RCC 7860 (cell line): ENCODE measurements at regions not wholly inside any gene's neighbourhood (a gene's known extent, or its start where the extent isn't known, plus 50 kb on each side); places are given as distances from the start of the nearest gene placed in this dataset.
"Not testable (repeated sequence)": the region's sequence is repeated elsewhere in the genome, so short reads cannot be mapped to it uniquely, and the experiment has no call there.

ENCODE experiments used
- DNase-seq: peaks from one replicate; pipeline ENCODE4 v3.0.0-alpha.2; 2015; ENCODE audit warnings: low spot score
- FAIRE-seq: peaks from 2 replicates; lab custom pipeline; 2012; peaks lifted over from hg19 to GRCh38; lab: Jason Lieb, UNC

DNA sequence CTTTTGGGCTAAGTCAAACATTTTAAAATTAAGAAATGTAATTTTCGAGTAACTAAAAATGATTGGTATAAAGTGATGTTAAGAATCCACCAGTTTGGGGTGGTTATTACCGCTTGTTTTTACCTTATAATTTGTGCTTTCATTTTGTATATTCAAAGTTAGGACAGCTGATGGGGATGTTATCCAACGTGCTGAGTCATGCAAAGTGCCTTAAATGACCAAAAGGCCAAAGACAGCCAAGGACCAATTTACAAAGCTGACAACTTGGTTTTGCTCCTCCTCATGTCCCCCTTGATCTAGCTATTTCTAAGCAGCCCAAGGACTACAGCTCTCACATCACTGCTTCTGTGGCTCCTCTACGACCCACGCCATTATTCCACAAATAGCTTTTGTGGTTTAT, 181.4 kb upstream of the PCDH7 start:
- FAIRE-seq = no peak
- no peak for DNase-seq

DNA sequence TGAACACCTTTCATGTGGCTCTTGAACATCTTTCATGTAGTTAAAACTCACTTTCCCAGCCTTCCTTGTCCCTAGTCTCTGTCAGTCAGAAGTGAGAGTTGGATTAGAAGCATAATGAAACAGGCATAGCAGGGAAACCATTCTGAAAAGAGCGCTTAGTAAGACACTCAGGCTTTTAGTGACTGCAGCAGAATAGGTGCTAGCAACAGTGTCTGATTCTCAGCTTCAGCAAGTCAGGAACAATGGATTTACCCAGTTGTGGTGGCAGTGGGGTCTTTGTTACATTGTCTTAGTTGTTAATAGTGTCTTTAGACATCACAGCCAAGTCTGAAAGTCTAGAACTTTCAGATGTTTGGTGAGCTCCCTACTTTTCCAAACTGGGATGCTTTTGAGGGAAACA, 177.1 kb upstream of the PCDH7 start:
- DNase-seq (no peak), FAIRE-seq (no peak)

DNA sequence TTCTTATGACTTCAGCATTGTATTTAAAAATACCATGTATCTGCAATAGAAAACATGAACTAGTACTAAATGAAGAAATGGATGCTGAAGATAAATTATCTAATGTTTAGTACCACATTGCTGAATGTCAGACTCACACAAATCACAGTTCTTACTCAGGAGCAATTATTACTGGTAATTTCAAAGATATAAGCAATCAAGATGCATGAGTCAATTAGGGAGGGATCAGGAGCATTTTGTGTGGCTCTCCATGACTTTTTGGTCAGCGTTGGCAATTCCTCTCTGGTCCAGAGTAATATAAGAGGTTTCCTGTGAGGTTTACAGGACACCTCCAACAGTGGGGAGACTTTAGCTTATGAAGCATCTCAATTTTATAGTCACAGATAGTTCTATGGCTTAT, 167.0 kb upstream of the PCDH7 start:
- FAIRE-seq = no peak
- DNase-seq = no peak

DNA sequence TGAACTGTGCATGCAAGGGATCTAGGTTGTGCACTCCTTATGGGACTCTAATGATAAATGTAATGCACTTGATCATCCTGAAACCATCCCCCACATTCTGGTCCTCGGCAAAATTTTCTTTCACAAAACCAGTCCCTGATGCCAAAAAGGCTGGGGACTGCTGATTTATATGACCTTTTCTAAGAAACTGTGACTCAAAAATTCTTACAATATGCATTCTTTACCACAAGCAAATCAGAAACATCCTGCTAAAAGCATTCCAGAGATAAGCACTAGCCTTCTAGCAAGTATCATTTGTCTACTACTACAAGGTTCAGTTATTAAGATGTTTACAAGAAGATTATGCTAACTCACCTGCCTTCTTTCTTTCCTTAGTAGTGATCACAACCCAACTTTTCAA, 166.5 kb upstream of the PCDH7 start:
- no peak for DNase-seq
- FAIRE-seq = no peak

DNA sequence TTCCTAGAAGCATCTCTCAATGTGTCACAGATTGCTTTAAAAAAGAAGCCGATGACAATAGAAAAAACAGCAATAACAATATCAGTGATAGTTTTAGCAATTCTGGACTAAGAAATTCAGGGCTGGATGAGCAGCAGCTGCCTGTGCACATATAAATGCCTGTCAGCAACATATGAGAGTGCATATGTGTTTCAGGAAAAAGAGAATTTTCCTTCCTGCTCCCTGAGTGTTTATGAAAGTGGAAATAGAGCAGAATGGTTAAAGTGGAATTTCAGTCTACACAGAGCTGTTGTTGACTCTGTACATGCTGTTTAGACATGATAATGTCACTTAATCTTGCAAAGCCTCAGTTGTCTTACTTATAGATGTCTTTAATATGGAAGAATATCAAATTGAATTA, 164.4 kb upstream of the PCDH7 start:
- FAIRE-seq (no peak), DNase-seq (no peak)

DNA sequence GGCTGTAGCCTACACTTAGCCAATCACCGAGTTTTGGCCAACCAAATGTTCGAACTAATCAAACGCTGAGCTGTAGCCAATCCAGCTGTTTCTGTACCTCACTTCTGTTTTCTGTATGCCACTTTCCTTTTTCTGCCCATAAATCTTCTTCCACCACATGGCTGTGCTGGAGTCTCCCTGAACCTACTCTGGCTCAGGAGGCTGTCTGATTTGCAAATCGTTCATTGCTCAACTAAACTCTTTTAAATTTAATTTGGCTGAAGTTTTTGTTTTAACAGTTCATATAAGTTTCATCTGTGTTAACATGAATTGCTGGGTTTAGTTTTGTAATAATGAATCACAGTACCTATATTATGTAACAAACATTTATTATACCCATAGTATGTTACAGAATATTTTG, 160.7 kb upstream of the PCDH7 start:
- no peak for DNase-seq
- FAIRE-seq = no peak

DNA sequence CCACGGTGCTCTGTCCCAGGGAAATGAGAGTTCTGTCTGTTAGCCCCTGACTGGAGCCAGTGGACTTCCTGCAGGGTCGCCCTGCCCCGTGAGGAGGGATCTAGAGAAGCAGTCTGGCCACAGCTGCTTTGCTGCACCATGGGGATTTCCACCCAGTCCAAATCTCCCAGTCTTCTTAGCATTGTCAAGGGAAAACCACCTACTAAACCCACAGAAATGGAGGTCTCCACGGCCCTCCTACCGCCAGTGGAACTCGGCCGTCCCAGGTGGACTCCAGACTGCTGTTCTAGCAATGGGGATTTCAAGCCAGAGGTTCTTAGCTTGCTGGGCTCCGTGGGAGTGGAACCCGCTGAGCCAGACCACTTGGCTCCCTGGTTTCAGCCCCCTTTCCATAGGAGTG, 133.3 kb upstream of the PCDH7 start:
- DNase-seq = no peak
- FAIRE-seq = no peak

DNA sequence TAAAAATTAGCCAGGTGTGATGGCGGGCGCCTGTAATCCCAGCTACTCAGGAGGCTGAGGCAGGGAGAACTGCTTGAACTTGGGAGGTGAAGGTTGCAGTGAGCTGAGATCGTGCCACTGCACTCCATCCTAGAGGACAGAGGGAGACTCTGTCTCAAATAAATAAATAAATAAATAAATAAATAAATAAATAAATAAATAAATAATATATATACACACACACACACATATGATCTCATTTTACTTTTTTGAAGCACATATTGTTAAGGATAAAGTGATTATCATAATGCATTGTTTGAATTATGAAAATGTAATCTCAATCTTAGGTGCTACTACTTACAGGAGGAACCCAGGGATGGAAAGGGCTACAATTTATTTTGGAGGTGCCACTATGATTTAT, 130.5 kb upstream of the PCDH7 start:
- not testable (repeated sequence) for DNase-seq, FAIRE-seq

DNA sequence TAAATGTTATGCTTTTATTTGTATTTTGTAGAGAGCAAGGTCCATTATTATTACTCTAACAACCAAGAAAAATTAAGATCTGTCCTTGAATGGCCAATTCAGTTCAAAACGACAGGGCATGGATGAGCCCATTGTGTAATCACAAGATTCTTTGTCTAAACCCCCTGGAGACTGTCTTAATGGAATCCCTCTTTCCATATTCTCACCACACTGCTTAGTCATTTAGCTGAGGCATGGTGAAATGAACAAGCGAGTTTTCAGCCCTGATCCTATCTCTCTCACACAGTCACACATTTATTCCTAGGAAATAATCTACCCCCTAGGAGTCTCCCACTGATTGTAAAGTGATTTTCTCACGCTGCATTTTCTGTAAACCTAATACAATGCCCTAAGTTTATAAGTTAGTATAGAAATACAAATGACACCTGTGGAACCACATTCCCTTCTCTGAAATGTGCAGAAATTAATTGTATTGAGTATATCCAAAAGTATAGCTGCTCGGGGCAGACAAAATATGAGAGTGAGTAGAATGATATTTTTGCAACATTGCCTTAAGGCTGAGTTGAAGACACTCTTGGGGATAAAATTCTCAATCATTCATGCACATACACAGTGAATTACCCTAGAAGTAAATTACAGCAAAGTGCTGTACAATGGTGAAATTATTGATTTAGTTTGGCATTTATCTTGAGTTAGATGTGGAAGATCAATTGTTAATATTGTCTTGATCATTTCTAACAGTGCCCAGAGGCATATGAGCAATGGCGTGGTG, 119.7 kb upstream of the PCDH7 start:
- FAIRE-seq = no peak
- peak; percentile 34 for DNase-seq

DNA sequence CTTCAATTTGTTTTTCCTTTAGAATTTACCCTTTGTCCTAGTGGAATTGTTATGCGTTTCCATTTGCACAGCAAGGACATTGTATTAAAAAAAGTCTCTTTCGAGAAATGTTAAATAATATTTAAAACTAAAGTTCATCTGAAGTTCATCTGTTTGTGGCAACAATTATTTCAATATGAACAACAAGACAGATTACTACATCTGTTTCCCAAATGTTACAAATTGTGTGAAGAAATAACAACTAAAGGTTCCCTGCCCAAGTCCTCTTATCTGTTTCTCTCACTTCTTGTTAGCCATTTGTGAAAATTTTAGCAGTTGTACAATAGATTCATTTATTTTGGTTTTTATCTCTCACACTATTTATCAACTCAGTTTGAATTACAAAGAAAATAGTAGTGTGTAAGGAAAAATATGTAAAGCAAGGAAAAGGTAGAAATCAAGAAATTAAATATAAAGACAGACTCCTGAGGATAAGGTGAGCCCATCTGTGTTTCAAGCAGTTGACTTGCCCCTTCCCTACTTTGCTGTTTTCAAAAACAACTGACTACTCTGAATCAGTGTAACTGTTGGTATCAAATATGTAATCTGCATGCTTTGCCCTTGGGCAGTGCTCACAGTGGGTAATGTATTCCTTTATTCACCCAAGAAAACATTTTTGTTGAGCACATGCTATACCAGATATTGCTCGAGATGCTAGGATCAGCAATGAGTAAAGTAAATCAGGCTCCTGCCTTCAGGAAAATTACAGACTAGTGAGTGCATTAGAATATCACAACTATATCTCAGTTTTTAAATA, 118.9 kb upstream of the PCDH7 start:
- DNase-seq (no peak), FAIRE-seq (no peak)

DNA sequence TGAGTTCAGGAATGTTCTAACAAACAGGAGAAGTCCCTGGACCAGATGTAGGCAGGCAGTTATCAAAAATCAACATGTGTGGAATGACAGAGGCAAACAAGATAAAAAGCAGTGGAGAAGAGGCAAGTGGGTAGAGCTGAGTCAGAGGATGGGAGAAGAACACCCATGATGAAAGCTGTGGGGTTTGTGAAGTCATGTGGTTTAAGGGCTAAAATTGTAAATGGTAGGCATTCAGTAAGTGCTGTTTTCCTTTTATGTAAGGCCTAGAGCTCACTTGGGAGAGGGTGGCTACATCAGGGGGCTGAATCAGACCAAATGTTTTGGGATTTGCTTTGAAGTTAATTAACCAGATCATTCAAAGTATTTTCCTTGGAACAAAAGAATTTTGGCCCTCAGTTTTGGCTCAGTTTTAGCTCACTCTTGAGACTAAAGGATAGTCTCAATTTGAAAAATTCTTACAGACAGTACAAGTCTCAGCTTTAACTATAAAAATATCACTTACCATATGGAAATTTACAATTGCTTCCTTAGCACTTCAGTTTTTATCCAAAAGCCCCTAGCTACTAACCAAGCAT, 114.5 kb upstream of the PCDH7 start:
- FAIRE-seq (no peak), DNase-seq (no peak)

DNA sequence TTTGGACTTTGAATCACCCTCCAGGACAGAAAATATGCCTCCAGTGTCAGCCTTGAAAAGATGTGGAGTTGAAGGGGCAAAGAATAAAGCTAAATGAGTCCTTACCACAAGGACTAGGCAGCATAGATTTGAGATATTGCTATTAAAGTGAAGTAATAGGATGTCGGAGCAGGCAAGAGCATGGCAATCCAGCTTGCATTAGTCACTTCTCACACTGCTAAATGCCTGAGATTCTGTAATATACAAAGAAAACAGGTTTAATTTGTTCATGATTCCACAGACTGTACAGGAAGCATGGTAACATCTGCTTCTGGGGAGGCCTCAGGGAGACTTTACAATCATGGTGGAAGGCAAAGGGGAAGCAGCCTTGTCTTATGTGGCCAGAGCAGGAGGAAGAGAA, 109.8 kb upstream of the PCDH7 start:
- FAIRE-seq (no peak), DNase-seq (no peak)

DNA sequence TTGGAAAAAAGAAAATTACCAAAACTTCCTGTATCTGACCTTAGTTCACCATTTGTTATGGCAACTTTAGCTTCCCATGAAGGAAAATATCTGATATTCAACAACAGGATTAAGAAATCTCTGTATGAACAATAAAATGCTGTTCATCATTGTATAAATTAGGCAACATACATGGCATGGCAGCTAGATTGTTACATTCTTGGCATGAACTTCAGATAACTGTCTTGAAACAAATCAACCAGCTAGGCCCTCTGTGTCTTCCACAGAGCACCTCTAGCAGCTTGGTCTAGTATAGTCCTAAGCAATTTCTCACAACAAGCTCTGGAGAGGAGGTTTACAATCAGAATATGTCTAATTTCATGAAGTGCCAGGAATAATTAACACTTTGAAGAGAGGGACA, 105.4 kb upstream of the PCDH7 start:
- FAIRE-seq = no peak
- DNase-seq = no peak

DNA sequence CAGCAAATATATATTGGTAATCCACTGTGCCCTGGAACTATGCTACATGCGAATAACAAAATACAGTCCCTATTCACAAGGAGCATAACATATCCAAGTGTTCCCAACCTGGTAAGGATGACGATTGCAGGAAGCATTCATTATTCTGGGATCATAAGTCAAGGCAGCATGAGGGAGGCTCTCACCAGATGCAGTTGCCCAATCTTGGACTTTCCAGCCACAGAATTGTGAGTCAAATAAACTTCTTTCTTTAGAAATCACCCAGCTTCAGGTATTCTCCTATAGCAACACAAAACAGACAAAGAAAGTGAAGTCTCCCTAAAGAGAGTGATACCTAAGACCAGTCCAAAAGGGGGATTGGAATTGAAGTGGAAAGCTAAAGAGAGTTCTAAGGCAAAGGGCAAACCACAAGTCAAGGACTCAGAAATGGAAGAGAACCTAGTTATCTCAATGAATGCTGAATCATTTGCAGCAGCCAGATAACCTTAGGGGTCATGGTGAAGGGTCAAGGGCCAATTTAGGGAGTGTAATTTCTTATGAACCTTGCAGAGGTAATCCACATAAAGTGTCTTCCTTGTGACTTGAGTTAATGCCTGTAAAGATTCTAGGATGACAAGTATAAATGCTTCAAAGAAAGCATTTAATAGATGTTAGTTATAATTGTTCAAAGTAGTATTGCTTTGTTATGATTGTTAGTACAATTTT, 103.1 kb upstream of the PCDH7 start:
- DNase-seq (no peak), FAIRE-seq (no peak)

DNA sequence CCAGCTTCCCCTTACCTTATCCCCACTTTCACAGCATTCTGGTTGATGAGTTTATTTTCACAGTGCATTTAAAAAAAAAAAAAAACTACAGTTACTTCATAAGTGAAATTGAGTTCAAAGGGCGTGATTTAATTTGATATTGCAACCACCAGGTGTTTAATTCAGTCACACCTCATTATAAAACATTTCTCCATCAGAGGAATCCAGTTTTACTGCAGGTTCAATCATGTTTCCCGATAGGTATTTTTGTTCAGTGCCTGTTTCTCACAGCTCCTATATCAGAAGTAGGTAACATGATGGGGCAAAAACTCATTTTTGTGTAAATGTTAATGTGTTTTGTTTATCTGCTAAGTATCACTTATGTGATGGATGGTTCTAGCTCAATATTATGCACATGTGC, 102.3 kb upstream of the PCDH7 start:
- FAIRE-seq = no peak
- DNase-seq = no peak

DNA sequence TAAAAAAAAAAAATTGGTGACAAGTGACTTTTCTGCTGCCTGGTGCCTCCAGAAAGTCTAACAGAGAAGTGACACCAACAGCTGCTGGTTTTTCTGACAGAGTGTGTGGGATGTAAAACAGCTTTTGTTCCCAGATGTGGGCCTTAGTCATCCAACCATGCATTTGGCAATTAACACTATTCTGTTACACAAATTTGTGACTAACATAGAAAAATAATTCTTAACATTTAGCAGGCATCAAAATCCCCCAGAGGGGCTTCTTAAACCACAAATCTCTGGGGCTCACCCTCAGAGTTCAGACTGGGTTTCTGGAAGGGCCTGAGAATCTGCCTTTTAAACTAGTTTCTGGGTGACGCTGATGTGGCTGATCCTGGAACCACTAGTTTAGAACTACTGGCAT, 100.5 kb upstream of the PCDH7 start:
- no peak for FAIRE-seq

DNA sequence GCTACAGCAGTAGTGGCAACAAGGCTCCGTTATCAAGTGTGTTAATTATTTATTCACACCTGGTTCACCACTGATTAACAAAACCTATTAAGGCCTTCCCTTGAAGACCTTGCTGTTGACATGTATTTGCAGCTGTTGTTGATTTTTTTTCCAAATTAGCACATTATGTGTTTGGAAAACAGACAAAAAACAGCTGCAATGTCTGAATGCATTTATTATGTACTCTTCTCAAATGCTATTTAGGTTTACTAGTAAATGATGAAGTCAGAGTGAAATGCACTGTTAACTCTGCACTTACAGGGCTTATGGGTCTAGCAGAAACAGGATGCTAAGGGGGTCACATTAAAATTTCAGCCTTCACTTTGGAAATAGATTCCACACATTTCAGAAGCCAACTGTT, 99.5 kb upstream of the PCDH7 start:
- DNase-seq (no peak), FAIRE-seq (no peak)

More for the DNA sequence above, 100.5 kb upstream of the PCDH7 start:
- no peak for DNase-seq

DNA sequence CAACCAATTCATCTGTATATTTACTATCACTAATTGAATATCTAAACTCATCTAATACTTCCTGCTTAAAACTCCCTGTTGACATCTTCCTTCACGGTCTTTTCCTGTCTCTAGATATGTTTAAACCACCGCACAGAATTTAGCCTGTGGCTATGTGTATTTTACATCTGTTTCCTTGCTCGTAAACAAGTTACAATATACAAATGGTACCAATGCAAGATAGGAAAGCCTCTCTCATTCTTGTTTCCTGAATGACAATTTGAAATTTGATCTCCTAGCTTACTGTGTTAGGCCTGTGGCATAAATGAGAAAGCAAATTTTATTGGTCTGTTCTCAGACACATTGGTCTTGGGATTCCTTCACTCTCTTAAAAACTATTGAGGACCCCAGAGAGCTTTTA, 89.7 kb upstream of the PCDH7 start:
- FAIRE-seq (no peak), DNase-seq (no peak)

DNA sequence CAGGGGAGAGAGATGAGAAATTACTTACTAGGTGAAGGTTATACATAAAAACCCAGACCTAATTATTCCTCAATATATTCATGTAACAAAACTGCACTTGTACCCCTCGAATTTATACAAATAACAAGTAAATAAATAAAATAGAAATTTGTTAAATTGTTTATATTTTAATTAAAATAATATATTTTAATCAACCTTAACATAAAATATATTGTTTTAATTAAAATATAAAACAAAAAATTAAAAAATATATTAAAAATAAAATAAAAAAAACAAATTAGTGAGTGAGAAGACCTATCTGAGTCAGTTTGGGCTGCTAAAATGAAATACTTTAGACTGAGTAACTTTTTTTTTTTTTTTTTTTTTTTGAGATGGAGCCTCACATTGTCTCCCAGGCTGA, 87.4 kb upstream of the PCDH7 start:
- DNase-seq (no peak), FAIRE-seq (peak; percentile 51)

DNA sequence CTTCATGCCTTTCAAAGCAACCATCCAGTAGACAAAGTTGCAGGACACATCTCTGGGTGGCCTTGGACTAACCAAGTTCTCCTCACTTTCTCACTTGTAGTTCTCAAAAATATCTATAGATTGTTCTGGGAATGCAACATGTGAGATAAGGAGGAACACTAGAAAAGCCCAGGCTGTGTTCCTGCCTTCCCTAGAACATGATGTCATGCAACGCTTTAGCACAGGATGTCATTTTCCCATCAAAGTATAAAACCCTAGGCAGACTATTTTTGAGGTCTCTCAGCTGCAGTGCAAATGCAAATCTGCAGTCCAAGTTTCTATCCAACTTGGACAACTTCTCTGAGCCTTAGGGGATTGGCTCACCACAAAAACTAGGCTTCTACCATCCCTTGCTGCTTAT, 78.8 kb upstream of the PCDH7 start:
- FAIRE-seq = no peak

DNA sequence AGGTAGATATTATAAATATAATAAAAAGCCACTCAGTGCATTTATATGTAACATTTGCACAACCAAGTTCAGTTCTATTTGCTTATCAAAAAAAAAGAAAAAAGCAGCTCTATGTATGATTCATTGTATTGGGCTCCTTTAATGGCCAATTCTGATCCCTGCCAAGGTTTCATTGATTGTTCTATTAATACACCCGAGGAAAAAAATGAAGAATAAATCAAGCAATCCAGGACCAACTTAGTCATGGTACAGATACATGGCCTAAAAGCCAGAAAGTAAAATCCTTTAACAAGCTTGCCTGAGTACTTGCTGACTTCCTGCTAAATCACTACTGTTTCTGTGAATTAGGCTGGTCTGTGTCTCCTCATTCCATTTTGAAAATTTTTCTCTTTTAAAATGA, 77.6 kb upstream of the PCDH7 start:
- DNase-seq (no peak), FAIRE-seq (no peak)

More for the DNA sequence above, 78.8 kb upstream of the PCDH7 start:
- no peak for DNase-seq
